ENCODE measurements at regions not wholly inside any gene's neighbourhood (a gene's known extent, or its start where the extent isn't known, plus 50 kb on each side); places are given as distances from the start of the nearest gene placed in this dataset.
"Not testable (repeated sequence)": the region's sequence is repeated elsewhere in the genome, so short reads cannot be mapped to it uniquely, and the experiment has no call there.

DNA sequence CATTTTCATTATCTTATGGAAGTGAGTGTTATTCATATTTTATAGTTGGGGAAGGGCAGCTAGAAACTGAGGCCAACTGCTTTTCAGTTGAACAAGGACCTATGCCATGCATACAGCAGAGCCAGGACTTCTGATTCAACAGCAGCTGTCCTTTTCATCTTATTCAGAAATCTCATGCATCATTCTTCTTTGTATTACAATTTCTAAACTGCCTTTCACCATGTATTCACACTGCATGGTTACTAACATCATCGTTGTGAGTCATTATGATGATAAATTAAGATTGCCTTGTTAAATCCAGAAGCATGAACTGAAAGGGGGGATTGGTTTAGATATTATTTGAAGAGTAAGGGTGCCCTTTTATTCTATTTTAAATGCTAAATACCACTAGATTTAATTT lies 1470.1 kb upstream of the GOT2 start:
- DNase-seq, result no peak

DNA sequence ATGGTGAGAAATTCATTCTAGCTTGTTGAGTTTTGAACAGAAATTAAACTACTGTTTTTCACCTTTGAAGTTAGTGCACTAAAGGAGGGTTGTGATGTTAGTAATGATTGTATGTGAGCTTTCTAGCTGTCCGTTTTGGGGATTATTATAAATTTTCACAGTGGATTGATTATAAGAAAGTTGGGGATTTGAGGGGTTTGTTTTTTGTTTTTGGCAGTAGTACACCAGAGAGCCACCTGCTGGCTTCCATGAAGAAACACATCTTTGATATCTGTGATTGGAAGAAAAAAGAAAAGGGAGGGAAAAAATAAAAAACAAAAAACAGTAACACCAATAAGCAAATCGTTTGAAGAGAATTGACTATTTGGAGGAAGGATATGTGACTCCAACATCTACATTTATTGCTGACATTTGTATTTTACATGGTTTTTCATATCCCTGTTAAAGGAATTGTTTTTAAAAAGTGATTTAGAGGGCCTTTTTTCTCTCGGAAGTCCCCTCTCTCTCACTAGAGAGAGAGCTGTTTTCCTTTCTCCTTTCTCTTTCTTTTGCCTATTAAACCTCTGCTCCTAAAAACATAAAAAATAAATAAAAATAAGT lies 1469.5 kb upstream of the GOT2 start:
- no peak for DNase-seq

DNA sequence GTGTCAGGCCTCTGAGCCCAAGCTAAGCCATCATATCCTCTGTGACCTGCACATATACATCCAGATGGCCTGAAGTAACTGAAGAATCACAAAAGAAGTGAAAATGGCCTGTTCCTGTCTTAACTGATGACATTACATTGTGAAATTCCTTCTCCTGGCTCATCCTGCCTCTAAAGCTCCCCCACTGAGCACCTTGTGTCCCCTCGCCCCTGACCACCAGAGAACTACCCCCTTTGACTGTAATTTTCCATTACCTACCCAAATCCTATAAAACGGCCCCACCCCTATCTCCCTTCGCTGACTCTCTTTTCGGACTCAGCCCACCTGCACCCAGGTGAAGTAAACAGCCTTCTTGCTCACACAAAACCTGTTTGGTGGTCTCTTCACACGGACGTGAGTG lies 1466.6 kb upstream of the GOT2 start:
- not testable (repeated sequence) for DNase-seq

DNA sequence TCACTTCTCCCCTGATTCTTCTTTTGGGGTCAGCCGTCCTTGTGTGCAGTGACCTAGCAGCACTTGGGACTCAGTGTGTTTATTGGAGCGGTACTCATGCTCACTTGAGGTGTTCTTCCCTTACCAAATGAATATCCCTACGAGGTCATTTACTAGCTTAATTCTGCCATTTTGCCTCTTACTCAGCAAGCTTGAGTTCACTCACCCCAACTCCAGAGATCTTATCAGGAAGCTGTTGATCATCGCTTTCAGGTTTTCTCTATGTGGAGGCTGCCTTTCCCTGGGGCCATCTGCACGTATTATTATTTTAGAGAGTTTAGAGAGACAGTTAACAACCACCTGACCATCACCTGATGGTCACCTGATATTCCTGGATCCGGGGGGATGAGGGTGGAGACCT lies 1466.0 kb upstream of the GOT2 start:
- DNase-seq, result no peak

DNA sequence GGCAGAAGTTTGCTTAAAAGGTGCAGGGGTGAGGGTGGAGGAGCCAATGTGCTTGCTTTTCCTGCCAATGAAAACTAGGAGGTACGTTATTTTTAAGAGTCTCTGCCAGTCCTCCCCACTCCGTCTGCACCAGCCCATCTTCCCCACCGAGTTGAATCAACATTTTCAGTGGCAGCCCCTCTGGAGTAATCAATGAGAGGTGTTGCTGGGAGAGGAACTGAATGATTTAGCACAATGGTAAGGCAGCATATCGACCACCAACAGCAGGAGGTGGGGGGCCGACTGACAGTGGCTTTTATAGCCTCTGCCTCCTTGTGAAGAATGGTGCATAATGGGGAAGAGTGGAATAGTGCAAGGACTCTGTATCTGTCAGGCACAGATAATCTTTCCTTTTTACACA lies 1465.0 kb upstream of the GOT2 start:
- DNase-seq, result no peak

DNA sequence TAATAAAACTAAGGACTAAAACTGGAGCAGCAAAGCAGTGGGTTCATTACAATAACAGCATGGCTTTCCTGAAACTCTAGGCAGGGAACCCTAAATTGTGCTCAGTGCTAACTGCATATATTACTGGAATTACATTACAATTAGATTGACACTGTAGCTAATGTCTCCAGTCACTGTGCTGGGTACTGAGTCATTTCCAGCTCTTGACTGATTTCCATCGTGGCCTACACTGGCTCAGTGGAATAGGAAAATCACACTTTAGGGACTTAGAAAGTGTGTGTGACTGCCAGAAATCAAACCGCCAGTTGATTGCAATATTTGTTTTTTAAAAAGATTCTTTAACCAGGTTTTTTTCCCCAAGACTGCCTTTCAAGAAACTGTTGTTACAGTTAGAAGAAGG lies 1447.4 kb upstream of the GOT2 start:
- no peak for DNase-seq

DNA sequence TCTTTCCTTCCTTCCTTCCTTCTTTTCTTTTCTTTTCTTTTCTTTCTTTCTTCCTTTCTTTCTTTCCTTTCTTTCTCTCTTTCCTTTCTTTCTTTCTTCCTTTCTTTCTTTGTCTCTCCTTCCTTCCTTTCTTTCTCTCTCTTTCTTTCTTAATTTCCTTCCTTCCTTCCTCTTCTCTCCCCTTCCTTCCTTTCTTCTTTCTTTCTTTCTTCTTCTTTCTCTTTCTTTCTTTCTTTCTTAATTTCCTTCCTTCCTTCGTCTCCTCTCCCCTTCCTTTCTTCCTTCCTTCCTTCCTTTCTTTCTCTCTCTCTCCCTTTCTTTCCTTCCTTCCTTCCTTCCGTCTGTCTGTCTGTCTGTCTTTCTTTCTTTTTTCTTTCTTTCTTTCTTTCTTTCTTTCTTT lies 1446.5 kb upstream of the GOT2 start:
- no peak for DNase-seq

DNA sequence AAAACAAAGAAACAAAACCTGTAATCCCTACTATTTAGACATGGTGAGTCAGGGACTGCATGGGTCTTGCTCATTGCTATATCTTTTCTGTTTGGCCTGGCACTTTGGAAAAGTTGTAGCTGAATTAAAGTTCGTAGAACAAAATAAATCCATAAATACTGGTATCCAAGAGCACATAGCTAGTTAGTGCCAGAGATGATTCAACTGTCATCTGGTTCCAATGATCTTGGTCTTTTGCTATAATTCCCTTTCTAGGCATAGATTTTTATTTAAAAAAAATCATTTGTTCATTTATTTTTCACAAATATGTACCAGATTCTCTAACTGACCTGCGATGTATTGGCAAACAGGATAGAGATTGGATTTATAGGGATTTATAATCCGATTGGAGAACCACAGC lies 1436.1 kb upstream of the GOT2 start:
- no peak for DNase-seq

DNA sequence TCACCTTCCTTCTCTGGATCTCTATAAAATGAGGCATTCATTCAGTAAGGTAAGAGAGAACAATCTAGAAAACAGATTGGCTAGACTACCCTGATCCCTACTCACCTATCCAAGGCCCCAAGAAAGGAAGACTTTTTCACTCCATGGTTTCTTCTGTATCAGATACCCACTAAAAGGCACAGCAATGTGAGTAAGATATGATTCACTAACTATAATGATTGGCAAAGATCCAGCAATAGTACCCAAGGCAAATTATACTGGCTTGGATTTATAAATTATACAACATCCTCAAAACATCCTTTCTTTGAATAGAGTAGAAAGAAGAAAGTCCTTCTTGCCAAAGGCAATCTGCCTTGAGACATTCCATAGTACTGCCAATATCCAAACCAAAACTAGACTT lies 1432.0 kb upstream of the GOT2 start:
- DNase-seq, result no peak

DNA sequence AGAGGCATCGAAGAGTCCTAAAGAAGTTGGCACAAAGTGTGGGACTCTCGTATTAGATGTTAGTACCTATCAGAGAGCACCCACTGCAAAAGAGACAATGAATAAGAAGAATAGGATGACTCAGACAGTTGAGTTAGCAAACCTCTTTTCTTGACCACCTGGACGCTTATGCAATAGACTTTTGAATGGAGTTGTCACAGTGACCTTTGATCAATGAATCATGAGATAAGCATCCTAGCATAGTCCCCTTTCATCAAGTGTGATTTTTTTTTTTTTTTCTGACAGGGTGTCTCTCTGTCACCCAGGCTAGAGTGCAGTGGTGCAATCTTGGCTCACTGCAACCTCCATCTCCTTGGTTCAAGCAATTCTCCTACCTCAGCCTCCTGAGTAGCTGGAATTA lies 1417.9 kb upstream of the GOT2 start:
- DNase-seq, result no peak

DNA sequence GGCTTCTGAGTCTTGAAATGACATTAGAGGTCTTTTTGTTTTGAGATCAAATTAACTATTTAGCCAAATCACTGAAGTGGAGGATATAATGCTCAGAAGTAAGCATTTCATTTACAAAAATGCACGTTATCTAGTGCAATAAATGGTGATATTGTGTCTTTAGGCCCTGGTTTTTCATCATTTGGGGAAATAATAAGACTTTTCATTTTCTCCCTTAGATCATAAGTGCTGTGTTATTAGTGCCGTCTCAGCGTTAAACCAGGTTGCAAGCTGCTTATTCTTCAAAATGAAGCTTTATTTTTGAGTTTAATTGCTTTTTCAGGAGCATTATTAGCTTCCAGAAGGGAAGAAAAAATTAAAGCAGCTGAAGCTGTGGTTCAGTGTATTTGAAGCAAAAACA lies 1416.8 kb upstream of the GOT2 start:
- no peak for DNase-seq

DNA sequence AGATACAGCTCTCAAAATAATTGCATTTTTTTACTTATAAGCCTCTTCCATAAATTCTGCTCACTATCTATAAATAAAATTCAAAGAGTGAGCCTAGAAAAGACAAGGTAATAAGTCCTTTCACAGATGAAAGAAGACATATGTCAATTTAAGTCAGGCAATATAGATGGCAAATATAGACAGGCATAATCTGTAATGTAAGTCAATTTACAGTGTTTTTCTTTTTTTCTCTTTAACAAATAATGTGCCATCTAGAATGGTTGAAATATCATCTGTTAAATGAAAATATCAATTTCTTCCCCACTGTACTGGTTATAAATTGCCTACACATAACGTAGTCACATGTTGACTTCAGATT lies 1409.2 kb upstream of the GOT2 start:
- DNase-seq, result no peak

DNA sequence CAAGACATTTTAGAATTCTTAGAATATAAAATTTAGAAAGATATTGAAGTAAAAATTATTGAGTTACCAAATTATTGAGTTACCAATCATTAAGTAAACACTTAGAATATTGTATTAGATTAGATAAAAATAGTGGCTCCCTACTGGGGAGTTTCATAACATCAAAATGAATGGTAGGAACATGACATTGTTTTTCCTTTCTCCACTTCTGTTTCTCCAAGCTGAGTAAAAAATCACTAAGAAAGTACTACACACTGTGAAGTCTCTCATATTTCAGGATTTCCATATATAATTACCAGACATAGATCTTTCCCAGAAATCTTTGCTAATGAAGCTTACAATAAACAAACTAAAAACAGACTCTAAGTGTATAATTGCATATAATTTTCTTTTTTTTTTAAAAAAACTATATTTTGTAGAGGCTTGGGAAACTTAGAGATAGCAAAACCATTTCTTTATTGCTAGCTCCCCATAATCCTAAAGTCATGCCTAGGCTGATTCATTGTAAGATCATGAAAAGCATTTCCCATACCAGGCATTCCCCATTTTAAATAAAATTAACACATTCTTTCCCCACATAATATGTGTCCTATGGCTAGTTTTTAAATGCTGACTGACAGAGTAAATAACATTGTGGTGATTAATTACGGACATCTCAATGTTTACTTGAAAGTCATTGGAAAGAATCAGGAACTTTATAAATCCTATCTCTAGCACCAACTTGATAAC lies 1408.7 kb upstream of the GOT2 start:
- no peak for DNase-seq

DNA sequence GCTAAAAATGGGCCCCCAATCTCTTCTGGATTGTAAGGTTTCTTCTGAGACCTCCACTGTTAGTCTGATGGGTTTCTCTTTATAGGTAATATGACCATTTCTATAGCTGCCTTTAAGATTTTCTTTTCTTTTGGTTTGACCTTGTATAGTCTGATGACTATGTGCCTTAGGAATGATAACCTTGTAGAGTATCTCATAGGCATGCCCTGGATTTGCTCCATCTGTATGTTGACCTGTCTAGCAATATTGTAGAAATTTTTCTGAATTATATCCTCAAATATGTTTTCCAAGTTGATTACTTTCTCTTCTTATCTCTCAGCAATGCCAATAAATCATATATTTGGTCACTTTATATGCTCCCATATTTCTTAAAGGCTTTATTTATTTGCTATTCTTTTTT lies 1403.8 kb upstream of the GOT2 start:
- no peak for DNase-seq

DNA sequence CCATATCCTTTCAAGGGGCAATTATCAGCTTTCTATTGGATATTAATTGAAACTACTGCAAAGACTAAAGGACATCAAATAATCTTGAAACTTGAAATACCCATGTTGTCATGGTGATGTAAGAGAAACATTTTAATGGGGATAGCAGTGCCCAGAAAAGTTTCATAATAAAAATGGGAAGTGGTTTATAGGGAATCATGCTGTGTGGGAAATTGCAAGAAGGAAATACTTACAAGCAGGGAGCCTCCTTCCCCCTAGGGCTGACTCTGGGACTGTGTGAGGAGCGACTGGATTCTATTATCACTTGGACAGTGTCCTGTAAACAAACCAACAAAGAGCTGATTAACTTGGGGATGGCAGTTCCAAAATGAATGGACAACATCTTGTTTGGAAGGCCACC lies 1393.1 kb upstream of the GOT2 start:
- DNase-seq, result no peak

DNA sequence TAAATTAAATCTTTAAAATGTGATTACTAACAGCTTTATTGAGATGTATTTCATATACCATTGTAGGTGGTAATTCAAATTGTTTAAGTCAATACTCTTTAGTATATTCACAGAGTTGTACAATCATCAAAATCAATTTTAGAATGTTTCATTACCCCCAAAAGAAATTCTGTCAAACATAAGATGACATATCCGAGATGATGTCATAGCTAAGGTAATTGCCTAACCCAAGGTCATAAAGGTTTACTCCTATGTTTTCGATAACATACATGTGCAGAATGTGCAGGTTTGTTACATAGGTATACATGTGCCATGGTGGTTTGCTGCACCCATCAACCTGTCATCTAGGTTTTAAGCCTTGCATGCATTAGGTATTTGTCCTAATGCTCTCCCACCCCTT lies 1392.0 kb upstream of the GOT2 start:
- not testable (repeated sequence) for DNase-seq

DNA sequence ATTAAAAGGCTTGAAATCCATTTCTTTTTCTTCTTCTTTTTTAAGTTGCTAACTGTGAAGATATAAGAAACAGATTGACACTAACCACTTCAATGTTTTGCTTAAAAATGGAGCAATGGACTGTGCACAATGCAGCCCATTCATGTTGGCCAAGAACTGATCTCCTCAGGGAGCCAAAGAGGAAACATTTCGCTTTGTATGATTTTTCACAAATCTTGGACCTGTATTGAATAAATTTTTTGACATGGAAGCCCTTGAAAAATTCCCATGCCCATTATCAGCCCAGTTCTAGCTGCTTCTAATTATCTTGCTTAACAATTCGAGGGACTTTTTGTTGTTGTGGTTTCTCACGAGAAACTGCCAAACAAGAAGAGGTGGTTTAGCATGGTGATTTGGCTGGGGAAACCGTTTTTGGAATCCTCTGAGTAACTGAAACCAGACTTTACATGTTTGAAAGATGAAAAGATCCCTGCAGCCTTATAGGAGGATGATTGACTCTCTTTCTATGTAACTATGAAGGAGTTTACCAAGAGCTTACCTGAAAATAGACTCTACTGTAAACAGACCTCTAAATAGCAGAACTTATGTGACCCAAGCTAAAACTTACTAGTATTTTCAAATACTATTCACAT lies 1389.4 kb upstream of the GOT2 start:
- DNase-seq, result no peak

DNA sequence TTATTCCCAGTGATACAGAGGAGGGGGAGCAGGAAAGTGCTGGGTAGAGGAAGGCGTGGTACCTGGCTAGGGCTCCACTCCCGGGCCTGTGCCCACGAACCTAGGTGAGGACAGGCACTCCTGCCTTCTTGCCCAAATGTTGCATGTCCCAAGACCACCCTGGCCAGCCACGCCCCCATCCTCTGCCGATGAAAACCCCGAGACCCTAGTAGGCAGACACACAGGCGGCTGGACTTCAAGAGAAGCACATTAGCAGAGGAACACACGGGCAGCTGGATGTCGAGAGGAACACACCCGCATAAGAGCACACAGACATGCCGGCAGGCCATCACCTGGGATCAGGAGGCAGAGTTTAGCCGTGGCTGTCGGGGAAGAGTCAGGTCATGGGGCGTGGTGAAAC lies 1386.5 kb upstream of the GOT2 start:
- DNase-seq, result no peak

DNA sequence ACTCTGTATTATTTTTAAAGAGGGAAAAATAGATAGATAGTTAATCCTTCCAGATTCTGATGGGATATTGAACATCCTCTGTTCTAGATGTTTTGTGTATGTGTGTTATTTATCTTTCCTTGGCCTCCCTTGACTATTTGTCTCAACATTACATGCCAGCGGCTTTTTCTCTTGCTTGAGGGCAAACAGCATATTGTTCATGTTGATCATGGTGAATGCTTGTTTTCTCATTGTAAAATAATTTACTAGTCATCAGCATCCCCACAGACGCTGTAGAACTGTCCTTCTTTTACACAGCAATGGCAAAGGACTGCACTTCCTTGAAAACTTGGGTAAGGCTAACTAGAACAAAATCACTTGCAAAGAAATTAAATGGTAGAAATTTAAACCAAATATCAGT lies 1376.4 kb upstream of the GOT2 start:
- DNase-seq, result no peak

DNA sequence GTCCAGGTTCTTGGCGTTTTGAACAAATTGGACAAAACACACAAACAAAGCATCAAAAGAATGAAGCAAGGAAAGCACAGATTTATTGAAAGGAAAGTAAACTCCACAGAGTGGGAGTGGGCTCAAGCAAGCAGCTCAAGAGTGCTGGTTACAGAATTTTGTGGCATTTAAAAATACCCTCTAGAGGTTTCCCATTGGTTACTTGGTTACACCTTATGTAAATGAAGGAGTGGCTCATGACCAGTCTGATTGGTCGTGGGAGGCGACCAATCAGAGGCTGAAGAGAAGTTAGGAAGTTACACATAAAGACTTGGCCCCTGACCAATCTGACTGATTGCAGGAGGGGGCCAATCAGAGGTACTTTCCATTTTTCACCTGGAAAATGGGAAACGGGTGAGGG lies 1373.8 kb upstream of the GOT2 start:
- no peak for DNase-seq

DNA sequence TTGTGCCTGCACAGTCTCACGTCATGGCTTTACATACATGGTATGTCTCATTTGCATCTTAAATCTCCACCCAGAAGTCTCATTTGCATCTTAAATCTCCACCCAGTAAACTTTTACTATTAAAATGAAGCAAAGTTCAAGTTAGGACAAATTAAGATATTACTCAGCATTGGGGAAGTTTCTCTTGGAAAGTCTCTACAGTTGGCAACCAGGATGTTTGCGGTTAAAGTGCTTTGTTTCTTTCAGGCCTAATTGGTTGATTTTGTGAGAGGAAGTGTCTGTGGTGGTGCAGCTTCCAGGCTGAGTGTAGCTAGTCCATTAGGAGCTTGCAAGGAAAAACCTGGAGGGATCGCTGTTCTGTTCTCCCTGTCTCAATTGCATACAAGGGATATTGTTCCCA lies 1373.3 kb upstream of the GOT2 start:
- DNase-seq, result no peak

DNA sequence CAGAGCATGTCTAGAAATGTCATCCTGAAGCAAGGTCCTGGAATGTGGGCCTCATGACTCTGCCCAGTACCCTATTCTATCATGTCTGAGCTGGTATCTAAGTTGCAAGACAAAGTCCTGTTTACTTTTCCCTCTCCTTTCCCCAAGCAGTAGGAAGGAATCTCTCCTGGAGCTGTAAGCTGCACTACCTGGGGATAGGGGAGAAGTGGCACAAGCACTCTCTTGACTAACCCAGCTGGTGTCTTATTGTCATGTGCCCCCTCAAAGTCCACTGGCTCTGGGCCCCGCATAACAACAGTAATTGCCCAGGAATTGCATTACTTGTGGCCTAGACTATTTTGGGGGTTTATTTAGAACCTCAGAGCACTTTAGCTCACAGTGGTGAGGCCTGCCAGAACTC lies 1366.3 kb upstream of the GOT2 start:
- no peak for DNase-seq

DNA sequence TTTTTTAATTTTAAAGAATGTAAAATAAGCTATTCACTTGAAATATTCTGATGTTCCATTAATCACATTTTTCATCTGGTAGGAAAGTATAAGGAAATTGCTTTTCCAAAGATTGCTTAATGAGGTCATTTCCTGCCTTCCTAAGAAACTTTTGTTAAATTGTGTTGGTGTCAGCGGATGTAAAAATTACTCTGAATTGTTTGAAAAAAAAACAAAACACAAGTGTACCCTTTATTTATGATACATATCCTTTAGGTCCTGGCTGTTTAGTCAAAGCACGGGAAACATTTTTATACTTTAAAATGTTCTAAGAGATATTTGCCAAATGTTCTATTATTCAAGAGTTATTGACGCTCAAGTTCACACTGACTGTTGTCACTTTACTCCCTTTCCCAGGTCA lies 1357.4 kb upstream of the GOT2 start:
- no peak for DNase-seq

DNA sequence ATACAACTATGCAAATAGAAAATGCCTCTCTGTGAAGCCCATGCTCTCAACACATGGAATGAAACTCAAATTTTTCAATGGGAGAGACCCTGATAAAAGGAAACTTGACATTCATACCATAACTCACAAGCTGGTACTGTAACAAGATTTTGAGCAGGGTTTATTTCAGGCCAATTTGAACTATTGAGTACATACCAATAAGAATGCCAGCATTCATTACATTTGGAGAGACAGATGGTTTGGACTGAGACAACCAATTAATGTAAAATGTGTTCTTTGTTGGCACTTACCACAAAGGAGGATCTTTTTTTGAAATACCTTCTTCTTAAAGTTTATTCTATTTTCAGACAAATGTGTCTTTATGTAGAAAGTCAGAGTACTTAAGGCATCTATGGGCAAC lies 1357.0 kb upstream of the GOT2 start:
- DNase-seq, result no peak

DNA sequence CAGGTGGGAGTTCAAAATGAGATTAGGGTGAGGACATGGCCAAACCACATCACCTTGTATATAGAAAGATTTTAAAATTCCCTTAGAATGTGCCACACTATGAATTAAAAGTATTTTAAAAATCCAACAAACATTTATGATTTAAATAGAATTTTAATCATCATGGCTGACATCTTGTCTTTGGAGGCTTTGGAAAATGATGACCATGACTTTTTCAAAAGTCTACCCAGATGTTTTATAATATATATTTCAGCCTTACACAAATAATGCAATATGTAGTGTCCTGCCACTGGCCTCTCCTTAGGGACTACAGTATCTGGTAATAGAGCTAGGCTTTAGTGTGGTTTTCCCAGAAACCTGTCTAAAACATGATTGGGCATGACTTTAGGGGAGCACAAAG lies 1353.4 kb upstream of the GOT2 start:
- no peak for DNase-seq

Measured in CD4-positive, alpha-beta T cell treated with Interleukin-4 for 1 hour (primary cell).